ENCODE measurements at regions not wholly inside any gene's neighbourhood (a gene's known extent, or its start where the extent isn't known, plus 50 kb on each side); places are given as distances from the start of the nearest gene placed in this dataset.

- H3K4me3 ChIP-seq (ENCODE audit: control insufficient read depth, low read depth, low read length), result no peak overlapping the region
- DNase-seq (ENCODE audit: low read depth), result no peak
- TF ChIP-seq, protein P1, sequence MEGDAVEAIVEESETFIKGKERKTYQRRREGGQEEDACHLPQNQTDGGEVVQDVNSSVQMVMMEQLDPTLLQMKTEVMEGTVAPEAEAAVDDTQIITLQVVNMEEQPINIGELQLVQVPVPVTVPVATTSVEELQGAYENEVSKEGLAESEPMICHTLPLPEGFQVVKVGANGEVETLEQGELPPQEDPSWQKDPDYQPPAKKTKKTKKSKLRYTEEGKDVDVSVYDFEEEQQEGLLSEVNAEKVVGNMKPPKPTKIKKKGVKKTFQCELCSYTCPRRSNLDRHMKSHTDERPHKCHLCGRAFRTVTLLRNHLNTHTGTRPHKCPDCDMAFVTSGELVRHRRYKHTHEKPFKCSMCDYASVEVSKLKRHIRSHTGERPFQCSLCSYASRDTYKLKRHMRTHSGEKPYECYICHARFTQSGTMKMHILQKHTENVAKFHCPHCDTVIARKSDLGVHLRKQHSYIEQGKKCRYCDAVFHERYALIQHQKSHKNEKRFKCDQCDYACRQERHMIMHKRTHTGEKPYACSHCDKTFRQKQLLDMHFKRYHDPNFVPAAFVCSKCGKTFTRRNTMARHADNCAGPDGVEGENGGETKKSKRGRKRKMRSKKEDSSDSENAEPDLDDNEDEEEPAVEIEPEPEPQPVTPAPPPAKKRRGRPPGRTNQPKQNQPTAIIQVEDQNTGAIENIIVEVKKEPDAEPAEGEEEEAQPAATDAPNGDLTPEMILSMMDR (IDR thresholded peaks at IDR 0.05; ENCODE audit: control insufficient read depth, insufficient read depth, low read depth, low read length, missing control alignments), result no peak
Observed at GRCh38 chr12:45613855-45614254, 115.7 kb upstream of the ARID2 start.

DNA sequence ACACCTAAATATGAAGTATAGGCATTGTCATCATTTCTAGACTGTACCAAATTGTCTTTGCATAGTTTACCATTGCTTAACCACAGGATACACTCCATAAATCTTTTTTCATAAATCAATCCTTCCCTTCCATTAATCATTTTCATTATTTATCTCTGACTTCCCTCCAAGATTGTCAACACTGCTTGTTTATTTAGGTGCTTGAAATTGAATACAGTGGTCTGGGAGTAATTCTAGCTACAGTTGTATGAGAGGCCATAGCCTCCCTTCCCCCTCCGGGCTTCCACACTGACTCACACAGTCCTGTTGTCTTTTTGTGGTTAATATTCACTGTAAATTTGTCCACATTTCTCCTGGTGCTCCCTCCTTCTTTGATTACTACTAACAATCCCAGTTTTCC is 114.2 kb upstream of the ARID2 start:
- TF ChIP-seq, protein P1 (IDR thresholded peaks at IDR 0.05; ENCODE audit: control insufficient read depth, insufficient read depth, low read depth, low read length, missing control alignments), result no peak
- DNase-seq (ENCODE audit: low read depth), result peak; percentile 18
- H3K4me3 ChIP-seq (ENCODE audit: control insufficient read depth, low read depth, low read length), result no peak overlapping the region

GRCh38 chr12:45619736-45620135 is 109.8 kb upstream of the ARID2 start:
- DNase-seq (ENCODE audit: low read depth), result no peak
- H3K4me3 ChIP-seq (ENCODE audit: control insufficient read depth, low read depth, low read length), result no peak overlapping the region
- TF ChIP-seq, protein P1 (IDR thresholded peaks at IDR 0.05; ENCODE audit: control insufficient read depth, insufficient read depth, low read depth, low read length, missing control alignments), result no peak

- TF ChIP-seq, protein P1 (IDR thresholded peaks at IDR 0.05; ENCODE audit: control insufficient read depth, insufficient read depth, low read depth, low read length, missing control alignments), result no peak
- no peak overlapping the region for H3K4me3 ChIP-seq (ENCODE audit: control insufficient read depth, low read depth, low read length)
- DNase-seq (ENCODE audit: low read depth), result no peak
Observed at GRCh38 chr12:45621703-45622102, 107.8 kb upstream of the ARID2 start.

GRCh38 chr12:45622210-45622937 is 107.1 kb upstream of the ARID2 start:
- H3K4me3 ChIP-seq (ENCODE audit: control insufficient read depth, low read depth, low read length), result no peak overlapping the region
- no peak for DNase-seq (ENCODE audit: low read depth)
- TF ChIP-seq, protein P1 (IDR thresholded peaks at IDR 0.05; ENCODE audit: control insufficient read depth, insufficient read depth, low read depth, low read length, missing control alignments), result no peak

- TF ChIP-seq, protein P1 (IDR thresholded peaks at IDR 0.05; ENCODE audit: control insufficient read depth, insufficient read depth, low read depth, low read length, missing control alignments), result no peak
- H3K4me3 ChIP-seq (ENCODE audit: control insufficient read depth, low read depth, low read length), result no peak overlapping the region
- no peak for DNase-seq (ENCODE audit: low read depth)
Observed at GRCh38 chr12:45623221-45623620, 106.3 kb upstream of the ARID2 start.
